WERI-Rb-1 (cell line): ENCODE measurements at regions not wholly inside any gene's neighbourhood (a gene's known extent, or its start where the extent isn't known, plus 50 kb on each side); places are given as distances from the start of the nearest gene placed in this dataset.

Experiments
- DNase-seq: peaks from one replicate; pipeline ENCODE4 v3.0.0-alpha.2; 2020
- H3K27ac ChIP-seq: fragments of 250-450 bp; sonication (Bioruptor Pico); 2 replicates; pipeline ENCODE4 v1.5.1; 2020; ENCODE audit warnings: mild to moderate bottlenecking, moderate library complexity
- H3K27me3 ChIP-seq: fragments of 250-450 bp; sonication (Bioruptor Pico); 2 replicates; pipeline ENCODE4 v1.5.1; 2021; ENCODE audit warnings: mild to moderate bottlenecking, low read depth, moderate library complexity; ENCODE audit not compliant: insufficient read depth, severe bottlenecking
- H3K36me3 ChIP-seq: fragments of 250-450 bp; sonication (Bioruptor Pico); 2 replicates; pipeline ENCODE4 v1.5.1; 2020; ENCODE audit warnings: mild to moderate bottlenecking, moderate library complexity
- H3K4me3 ChIP-seq: 2 replicates; pipeline ENCODE4 v1.5.1; 2011; ENCODE audit warnings: low read depth, mild to moderate bottlenecking, control low read depth, low read length
- H3K9me3 ChIP-seq: fragments of 250-450 bp; sonication (Bioruptor Pico); 2 replicates; pipeline ENCODE4 v1.5.1; 2021; ENCODE audit warnings: mild to moderate bottlenecking, moderate library complexity; ENCODE audit not compliant: severe bottlenecking
- CTCF ChIP-seq: IDR thresholded peaks from 2 replicates; pipeline ENCODE4 v1.5.1; 2011; ENCODE audit warnings: low read depth, mild to moderate bottlenecking, control low read depth, inconsistent platforms, low read length

- Histone ChIP-seq H3K9me3 (no peaks in the 10 kb centered on the region), H3K27ac (no peak overlapping the region), H3K27me3 (no peaks in the 10 kb centered on the region), H3K36me3 (no peaks in the 10 kb centered on the region), H3K4me3 (no peak overlapping the region)
- no peak for DNase-seq
- no peak for TF ChIP-seq CTCF
Observed at GRCh38 chr18:40371673-40372072, 1583.4 kb upstream of the PIK3C3 start.

DNA sequence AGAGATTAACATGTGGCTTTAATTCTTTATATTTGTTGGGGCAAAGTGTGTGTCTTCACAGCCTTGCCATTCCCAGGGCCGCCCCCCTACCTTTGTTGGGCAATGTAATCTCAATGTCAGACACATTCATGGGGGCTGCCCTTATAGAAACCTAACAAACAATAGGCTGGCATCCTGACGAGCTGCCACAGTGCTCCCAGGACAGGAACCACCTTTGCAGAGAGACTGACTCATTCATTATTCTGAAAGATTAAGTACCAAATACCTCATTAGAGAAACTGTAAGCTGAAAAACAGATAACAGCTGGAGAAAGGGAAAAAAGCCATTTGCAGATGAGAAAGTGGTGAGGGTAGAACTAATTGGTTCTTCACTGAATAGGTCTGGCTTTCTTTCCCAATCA lies 1587.5 kb upstream of the PIK3C3 start:
- TF ChIP-seq CTCF = no peak
- Histone ChIP-seq H3K4me3 (no peak overlapping the region), H3K9me3 (no peaks in the 10 kb centered on the region), H3K27ac (no peak overlapping the region), H3K36me3 (no peaks in the 10 kb centered on the region), H3K27me3 (no peaks in the 10 kb centered on the region)
- no peak for DNase-seq

DNA sequence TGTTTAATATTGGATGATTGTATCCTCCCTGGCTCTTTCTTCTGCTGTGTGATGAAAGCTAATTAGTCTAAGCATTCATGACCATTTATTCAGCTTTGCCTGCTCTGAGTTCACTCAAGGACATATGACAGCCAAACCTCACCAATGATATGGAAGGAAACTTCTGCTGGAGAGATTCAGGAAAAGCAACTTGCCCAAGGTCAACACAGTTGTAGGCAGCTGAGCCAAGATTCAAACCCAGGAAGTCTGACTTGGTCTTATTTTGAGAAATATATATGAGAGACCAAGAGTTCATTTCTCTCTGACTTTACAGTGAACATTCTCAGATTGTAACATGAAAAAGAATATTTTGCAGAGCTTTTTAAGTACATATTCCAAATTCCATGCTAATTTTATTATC lies 1588.5 kb upstream of the PIK3C3 start:
- H3K4me3 ChIP-seq = no peak overlapping the region
- H3K9me3 ChIP-seq = no peaks in the 10 kb centered on the region
- DNase-seq = no peak
- H3K36me3 ChIP-seq = no peaks in the 10 kb centered on the region
- H3K27me3 ChIP-seq = no peaks in the 10 kb centered on the region
- H3K27ac ChIP-seq = no peak overlapping the region
- no peak for TF ChIP-seq CTCF

- Histone ChIP-seq H3K27me3 (no peaks in the 10 kb centered on the region), H3K9me3 (no peaks in the 10 kb centered on the region), H3K4me3 (no peak overlapping the region), H3K36me3 (no peaks in the 10 kb centered on the region), H3K27ac (no peak overlapping the region)
- DNase-seq = no peak
- TF ChIP-seq CTCF = no peak
Observed at GRCh38 chr18:40365526-40365925, 1589.5 kb upstream of the PIK3C3 start.

- no peak overlapping the region for H3K27ac ChIP-seq
- H3K36me3 ChIP-seq = no peaks in the 10 kb centered on the region
- H3K27me3 ChIP-seq = no peaks in the 10 kb centered on the region
- no peaks in the 10 kb centered on the region for H3K9me3 ChIP-seq
- no peak for DNase-seq
- no peak for TF ChIP-seq CTCF
- H3K4me3 ChIP-seq = no peak overlapping the region
Observed at GRCh38 chr18:40360558-40360957, 1594.5 kb upstream of the PIK3C3 start.

GRCh38 chr18:40357536-40357935 lies 1597.5 kb upstream of the PIK3C3 start:
- no peak overlapping the region for H3K4me3 ChIP-seq
- no peak for DNase-seq
- no peak overlapping the region for H3K27ac ChIP-seq
- H3K36me3 ChIP-seq = no peaks in the 10 kb centered on the region
- no peaks in the 10 kb centered on the region for H3K9me3 ChIP-seq
- no peak for TF ChIP-seq CTCF
- no peaks in the 10 kb centered on the region for H3K27me3 ChIP-seq
